Activated CD8-positive, alpha-beta memory T cell treated with anti-CD3 and anti-CD28 coated beads for 1 hour (primary cell): ENCODE measurements at regions not wholly inside any gene's neighbourhood (a gene's known extent, or its start where the extent isn't known, plus 50 kb on each side); places are given as distances from the start of the nearest gene placed in this dataset.

Source experiments
- DNase-seq, 2 donors: peaks; one replicate each; pipeline ENCODE4 v3.0.0-alpha.2; 2020; ENCODE audit warnings: low read depth in 1 of 2; ENCODE audit errors: extremely low read depth in 1 of 2

DNA sequence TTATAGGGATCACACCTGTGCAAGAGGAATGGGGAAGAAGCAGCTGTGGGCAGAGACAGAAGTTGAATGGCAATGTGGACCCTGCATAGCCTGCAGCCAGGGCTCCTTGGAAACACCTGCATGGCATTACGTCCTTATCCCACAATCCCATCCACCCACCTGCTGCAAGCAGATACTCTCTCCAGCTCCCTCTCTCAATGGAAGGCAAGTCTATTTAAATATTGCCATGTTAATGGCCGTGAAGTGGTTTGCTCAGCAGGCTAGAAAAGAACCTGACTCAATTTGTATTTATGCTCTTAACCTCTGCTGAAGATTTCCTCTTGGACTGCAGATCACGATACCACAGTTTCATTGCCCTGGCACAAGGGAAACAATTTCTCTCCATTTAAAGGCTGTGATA lies 417.0 kb downstream of the TYW1 start:
- DNase-seq: no peak

DNA sequence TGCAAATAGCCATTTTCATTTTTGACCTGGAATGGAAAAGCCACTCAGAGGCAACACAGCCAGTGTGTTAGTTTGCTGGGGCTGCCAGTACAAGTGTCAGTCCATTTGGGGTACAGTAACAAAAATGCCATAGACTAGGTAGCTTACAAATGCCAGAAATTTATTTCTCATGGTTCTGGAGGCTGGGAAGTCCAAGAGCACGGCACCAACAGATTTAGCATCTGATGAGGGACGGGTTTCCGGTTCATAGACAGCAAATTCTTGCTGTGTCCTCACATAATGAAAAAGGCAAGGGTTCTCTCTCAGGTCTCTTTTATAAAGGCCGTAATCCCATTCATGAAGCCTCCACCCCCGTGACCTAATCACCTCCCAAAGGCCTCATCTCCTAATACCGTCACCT lies 418.2 kb downstream of the TYW1 start:
- no peak for DNase-seq

DNA sequence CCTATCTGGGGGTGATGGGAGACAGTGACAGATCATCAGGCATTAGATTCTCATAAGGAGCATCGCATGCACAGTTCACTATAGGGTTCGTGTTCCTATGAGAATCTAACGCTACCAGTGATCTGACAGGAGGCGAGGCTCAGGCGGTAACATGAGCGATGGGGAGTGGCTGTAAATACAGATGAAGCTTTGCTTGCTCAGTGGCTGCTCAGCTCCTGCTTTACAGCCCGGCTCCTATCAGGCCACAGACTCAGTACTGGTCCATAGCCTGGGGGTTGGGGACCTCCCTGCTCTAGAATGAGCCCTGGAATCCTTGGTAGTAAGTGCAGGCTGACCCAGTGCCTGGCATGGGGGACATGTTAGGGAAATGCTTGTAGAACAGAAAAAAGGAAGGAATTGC lies 426.0 kb downstream of the TYW1 start:
- no peak for DNase-seq

DNA sequence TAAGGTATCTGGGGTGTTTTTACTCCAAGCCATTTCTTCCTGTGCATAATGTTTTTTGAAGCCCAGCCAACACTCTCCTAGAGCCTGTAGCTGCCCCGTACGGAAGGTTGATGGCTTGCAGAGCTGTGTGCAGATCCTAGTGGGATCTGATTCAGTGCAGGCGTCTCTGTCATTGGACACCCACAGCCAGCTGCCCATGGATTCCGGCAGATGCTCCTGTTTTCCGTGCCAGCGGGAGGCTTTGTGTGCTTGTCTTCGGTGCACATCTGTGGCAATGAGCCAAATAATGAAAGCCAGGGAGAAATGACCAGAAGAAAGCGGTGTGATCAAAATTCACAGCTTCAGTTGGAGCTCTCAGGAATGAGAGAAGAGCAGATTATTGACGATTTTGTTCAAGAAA lies 426.4 kb downstream of the TYW1 start:
- DNase-seq: no peak

DNA sequence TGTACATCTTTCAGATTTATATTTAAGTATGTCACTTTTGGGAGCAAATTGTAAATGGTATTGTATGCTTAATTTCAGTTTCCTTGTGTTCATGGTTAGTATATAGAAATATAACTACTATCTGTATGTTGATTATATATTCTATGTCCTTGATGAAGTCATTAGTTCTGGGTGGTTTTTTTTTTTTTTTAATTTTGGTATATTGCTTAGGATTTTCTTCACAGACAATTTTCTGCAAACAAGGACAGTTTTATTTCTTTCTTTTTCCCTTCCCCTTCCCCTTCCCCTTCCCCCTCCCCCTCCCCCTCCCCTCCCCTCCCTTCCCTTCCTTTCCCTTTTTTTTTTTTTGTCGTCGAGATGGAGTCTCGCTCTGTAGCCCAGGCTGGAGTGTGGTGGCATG lies 430.0 kb downstream of the TYW1 start:
- no peak for DNase-seq

DNA sequence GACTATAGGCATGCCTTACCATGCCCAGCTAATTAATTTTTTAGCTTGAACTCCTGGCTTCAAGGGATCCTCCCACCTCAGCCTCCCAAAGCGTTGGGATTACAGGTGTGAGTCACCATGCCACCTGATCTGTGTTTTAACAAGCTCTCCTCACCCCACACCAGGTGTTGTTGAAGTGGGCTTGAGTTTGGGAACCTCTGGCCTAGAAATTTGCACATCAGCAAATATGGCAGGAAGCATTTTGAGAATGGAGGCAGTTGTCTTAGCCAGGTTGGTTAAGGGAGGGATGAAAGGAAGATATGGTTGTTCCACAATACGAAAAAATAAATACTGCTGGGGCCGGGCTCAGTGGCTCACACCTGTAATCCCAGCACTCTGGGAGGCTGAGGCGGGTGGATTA lies 433.1 kb downstream of the TYW1 start:
- no peak for DNase-seq

DNA sequence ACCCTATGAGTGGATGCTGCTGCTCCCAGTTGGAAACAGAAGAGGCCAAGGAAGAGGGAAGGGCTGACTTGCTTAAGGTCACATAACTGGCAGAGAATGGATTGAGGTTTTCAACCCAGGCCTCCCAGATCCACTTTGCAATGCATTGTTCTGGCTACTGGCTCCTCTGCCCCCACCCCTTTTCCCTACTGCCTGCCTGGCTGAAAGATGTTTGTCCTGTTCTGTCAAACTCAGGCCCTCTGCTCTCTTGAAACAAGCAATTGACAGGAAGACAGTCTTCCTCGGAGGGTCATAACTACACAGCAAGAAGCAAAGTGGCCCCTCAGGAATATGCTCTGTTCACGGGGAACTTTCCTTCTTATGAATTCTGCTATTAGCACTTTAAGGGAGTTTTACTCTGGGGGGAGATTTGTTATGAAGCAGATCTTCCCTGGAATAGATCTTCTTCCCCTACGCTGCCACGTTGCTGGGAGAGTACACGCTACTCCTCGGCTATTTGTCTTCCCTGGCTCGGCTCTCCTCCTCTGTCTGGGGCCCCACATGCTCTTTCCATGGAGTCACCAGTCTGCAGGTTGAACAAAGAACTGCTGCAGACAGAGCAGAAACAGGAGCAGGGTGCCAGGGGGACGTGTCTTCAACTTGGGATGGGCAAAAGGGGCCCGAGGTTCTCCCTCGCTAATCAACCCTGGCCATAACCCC lies 436.1 kb downstream of the TYW1 start:
- DNase-seq: no peak

DNA sequence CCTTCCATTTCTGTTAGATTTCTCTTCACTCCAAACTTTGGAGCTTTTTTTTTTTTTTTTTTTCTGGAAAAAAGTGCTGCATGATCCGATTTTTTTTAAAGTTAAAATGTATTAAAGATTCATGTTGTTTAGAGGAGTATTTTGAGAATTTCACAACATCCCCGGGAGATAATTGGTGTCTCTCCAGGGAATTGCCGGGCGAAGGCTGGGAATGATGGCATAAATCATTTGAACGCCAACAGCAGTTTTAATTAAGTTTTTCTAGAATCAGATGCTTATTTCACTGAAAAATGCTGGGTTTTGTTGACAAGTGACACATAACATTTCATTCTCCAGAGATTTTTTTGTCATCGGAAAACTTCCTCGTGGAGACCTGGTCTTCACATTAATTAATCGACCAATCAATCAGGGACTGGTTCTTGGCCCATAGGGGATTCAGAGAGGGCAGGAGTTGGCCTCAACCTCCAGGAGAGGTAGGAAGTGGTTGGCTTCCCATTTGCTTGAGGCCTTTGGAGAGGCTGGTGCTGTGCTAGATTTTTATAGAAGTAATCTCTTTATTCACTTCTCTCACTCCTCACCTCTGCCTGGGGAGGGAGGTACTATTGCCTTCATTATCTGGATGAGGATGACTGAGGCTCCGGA lies 439.4 kb downstream of the TYW1 start:
- DNase-seq: no peak

DNA sequence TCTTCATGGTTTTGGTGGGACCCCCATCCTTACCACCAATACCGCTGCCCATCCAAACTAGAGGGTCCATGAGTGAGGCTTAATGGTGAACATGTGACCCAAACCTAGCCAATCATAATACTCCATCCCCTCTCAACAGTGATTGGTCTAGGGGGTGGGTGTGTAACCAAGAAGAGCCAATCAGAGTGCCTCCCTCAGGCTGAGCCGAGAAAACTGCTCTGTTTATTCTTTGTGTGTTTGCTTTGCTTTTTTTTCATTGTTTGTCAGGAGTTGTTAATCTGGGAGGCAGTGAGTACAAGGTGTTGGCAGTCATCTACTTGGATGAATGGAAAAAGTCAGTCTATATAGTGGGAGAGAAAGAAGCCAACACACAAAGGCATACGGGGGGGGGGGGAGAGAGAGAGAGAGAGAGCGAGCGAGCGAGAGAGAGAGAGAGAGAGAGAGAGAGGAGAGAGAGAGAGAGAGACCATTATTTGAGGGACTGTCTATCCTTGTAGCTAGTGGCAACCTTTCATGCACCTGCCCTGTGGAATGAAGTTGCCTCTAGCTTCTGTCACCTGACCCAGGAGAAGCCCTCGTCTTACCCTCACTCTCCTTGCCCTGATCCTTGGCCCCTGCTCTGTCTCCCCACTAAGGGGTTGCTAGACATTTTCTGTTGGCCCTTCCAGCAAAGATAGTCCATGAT lies 441.7 kb downstream of the TYW1 start:
- no peak for DNase-seq

DNA sequence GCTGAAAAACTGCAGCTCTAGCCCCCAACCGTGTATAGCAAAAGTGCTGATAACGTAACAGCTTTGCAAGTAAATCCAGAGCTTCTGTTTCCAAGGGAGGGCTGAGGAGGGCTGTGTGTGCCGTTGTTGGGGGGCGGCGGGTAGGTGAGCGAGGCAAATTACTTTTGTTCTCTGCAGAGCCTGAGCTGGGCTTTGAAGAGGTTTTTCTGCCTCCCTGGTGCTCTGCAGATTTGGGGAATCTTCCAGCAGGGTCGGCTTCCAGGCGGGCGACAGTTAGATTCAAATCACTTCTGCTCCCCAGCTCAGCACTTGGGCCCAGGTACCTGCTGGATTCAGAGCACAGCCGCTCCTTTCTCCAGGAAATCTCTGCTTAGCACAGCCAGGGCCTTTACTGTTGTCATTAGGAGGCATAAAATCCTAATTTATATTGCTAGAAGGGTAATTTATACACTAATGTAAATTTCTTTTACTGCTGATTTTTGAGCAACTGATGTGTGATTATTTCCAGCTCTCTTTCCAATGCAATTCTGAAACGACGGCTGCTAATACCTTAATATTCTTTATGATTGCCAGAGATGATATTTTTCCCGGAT lies 442.4 kb downstream of the TYW1 start:
- no peak for DNase-seq

DNA sequence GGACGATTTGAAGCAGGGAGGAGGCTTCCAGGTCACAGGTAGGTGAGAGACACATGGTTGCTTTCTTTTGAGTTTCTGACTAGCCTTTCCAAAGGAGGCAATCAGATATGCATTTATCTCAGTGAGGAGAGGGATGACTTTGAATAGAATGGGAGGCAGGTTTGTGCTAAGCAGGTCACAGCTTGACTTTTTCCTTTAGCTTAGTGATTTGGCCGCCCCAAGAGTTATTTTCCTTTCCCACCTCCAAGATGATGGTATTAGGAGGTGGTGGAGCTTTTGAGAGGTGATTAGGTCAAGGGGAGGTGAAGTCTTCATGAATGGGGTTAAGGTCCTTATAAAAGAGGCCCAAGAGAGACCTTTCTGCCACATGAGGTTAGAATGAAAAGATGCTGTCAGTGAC lies 443.7 kb downstream of the TYW1 start:
- DNase-seq: no peak

DNA sequence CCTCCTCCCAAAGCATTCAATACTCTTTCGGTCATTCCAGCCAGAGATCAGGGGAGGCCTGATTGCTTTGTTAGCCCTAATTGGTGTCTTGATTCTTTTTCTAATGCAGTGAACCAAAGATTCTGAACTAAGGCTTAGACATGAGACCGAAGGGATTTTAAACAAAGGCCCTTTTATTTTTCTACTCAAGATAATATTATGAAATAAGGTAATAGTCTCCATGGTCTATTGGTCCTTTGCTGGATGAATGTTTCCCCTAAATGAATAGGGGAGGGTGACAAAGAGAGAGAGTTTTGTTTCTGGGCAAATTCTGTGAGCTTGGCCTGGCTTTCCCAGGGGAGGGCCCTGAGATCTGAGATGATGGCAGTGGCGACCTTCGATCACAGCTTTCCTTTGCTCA lies 449.1 kb downstream of the TYW1 start:
- DNase-seq: no peak

DNA sequence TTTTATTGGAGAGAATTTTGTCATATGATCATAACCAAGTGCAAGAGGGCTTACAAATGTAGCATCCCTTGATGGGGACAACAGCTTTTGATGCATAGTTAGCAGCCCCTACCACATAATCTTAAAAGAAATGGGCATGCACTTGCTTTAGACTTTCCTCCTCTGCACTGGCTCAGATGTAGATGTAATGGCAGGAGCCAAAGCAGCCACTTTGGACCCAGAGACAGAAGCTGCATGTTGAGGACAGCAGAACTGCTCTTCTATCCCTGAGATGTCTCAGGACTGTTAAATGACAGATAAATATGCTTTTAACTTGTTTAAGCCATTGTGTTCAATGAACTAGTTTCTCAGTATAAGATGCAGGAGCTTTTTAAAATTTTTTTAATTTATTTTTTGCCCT lies 450.7 kb downstream of the TYW1 start:
- DNase-seq: no peak

DNA sequence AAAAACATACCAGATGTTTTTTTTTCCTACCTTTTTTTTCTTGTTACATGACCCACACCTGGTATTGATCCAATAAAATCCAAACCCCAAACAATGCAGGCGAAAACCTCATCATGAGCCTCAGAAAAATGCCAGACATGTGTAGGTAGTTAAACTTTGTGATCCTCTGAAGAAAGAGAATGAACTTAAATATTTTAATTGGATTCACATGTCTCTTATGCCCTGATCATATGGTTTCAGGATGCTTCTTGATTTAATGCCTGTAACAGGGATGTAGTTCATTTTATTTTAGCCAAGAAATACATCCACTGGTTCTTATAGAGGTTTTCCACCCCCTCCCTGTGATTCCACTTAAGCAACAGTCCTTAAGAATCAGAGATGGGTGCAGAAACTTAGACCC lies 451.6 kb downstream of the TYW1 start:
- DNase-seq: no peak

DNA sequence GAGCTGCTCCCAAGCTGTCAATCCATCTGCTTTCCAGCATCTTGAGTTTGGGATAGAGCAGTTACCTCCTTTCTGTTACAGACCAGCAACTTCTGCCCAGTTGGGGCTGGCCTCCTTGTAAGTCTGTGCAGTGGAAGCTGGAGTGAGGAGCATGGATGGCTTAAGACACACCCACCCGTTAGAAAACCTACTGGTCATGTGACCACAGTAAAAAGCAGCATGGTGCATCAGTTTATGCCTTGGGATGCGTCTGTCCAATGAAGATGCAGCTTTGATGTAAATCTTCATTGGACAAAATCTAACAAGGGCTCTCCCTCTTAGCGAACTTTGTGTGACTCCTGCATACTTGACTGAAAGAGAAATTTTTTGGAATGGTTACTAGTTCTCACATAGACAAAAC lies 453.5 kb downstream of the TYW1 start:
- no peak for DNase-seq

DNA sequence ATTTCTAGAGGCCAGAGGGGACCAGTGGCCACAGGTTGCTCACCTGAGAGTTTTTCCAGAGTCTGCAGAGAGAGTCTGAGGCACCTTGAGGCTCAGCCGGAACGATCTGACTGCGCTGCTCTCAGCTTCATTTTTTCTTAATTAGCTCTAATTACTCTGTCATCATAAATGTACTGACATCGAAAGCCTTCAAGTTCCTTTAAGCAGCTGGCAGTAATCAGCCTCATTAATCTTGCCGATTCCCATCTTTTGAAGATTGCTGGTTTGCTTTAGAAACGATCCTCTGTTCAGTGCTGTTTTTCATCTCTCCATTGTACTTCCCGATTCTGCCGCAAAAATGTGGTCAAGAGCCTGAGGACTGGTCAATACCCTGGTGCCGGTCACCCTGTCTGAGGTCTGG lies 454.7 kb downstream of the TYW1 start:
- no peak for DNase-seq

DNA sequence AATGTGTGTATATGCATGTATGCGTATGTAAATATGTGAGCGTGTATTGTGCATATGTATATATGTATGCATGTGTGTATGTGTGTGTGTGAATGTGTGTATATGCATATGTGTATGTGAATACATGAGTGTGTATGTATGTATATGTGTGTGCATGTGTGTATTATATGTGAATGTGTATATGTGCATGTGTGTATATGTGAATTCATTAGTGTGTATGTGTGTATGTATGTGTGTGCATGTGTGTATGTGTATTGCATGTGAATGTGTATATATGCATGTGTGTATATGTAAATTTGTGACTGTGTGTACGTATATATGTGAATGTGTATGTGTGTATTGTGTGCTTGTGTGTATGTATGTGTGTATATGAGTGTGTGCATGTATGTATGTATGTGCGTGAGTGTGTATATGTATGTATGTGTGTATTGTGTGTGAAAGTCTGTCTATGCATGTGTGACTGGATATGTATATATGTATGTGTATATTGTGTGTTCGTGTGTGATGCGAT lies 455.9 kb downstream of the TYW1 start:
- no peak for DNase-seq

DNA sequence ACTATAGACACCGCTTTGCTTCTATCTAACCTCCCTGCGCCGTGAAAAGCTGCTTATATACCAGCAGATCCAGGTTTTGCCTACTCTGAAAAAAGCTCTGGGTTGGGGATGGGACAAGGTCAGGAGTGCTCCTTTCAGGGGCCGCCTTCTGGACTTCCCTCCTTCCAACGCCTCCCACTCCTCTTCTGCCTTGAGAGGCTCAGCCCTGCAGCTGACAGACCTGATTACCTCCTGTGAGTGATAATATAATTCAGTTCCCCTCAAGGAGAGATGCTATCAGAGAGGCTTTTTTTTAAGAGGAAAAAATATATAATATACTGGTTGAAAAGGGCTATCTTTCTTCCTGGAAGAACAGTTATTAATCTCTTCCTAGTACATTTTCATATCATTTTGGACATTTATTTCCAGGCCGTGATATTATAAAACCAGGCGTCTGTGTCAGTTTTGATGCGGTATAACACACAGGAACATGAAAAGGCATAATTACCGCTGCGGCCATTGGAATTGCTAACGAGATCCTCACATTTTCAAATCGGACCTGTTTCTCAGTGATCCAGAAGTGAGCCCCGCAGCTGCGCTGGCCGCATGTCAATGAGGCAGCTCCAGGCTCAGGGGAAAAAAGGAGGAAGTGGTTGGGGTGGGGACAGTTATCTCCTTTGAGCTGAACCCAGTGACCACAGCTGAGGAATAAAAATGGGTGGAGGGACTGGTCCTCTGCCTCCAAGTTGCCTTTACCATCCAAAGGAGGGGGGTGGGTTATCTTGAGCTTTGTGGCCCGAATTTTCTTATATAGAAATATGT lies 457.1 kb downstream of the TYW1 start:
- DNase-seq: no peak

DNA sequence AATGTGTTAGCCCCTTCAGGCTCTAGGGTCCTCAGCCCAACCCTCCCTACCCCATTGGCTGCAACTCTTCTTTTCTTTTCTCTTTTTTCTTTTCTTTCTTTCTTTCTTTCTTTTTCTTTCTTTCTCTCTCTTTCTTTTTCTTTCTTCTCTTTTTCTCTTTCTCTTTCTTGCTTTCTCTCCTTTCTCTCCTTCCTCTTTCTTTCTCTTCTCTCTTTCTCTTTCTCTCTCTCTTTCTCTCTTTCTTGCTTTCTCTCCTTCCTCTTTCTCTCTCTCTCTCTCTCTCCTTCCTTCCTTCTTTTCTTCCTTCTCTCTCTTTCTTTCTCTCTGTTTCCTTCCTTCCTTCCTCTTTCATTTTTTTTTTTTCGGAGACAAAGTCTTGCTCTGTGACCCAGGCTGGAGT lies 458.9 kb downstream of the TYW1 start:
- no peak for DNase-seq

DNA sequence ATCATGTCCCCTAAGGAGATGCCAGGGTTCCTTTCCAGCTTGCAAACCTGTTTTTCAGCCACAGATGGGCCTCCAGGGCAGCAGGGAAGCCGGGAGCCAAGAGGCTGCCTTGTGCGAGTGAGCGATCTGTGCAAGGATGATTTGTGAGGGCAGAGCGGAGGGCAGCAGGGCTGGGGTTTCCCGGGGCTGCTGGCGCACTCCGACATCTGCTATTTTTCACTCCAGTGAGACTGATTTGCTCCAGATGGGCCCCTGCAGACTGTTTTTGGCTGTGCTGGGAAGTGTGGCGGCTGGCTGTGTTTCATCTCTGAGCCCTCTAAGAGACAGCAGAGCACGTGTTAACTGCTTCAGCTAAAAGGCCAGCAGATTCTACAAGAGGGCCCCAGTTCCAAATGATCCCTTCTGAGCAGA lies 466.2 kb downstream of the TYW1 start:
- no peak for DNase-seq

DNA sequence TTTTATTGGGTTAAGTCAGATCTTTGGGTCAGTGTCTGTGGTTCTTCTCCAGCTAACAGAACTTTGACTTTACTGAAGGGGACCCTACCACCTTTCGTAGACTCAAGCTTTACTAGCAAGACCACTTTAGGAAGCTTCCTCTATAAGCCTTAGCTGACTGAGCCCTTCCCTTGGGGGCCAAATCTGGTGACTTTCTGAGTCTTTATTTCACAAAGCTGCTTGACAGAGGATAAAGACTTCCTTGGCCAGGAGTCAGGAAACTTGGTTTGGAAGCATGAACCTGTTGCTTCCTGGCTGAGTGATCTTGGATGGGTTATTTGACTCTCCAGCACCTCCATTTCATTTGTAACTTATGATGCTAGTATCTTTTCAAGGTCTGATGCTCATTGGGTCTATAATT lies 466.7 kb downstream of the TYW1 start:
- DNase-seq: no peak
